ENCODE measurements at regions not wholly inside any gene's neighbourhood (a gene's known extent, or its start where the extent isn't known, plus 50 kb on each side); places are given as distances from the start of the nearest gene placed in this dataset.

GRCh38 chr17:34781571-34782108 is 179.6 kb downstream of the CCT6B start:
- no peaks in the 10 kb centered on the region for H3K36me3 Mint-ChIP-seq (ENCODE audit: low read depth)
- no peak for DNase-seq
- H3K27me3 Mint-ChIP-seq: no peaks in the 10 kb centered on the region
- no peaks in the 10 kb centered on the region for H3K9me3 Mint-ChIP-seq
- no peak overlapping the region for H3K27ac Mint-ChIP-seq
- ChIA-PET CTCF (no interaction called here), POLR2A (no interaction called here)
- no peak overlapping the region for H3K4me3 Mint-ChIP-seq
- no peaks in the 10 kb centered on the region for H3K4me1 Mint-ChIP-seq

- Mint-ChIP-seq H3K4me3 (no peak overlapping the region), H3K36me3 (ENCODE audit: low read depth) (no peaks in the 10 kb centered on the region), H3K4me1 (no peaks in the 10 kb centered on the region), H3K27ac (no peak overlapping the region), H3K9me3 (no peaks in the 10 kb centered on the region), H3K27me3 (no peaks in the 10 kb centered on the region)
- ChIA-PET POLR2A (no interaction called here), CTCF (no interaction called here)
- DNase-seq: no peak
These were observed 180.2 kb downstream of the CCT6B start for GRCh38 chr17:34781071-34781470.

DNA sequence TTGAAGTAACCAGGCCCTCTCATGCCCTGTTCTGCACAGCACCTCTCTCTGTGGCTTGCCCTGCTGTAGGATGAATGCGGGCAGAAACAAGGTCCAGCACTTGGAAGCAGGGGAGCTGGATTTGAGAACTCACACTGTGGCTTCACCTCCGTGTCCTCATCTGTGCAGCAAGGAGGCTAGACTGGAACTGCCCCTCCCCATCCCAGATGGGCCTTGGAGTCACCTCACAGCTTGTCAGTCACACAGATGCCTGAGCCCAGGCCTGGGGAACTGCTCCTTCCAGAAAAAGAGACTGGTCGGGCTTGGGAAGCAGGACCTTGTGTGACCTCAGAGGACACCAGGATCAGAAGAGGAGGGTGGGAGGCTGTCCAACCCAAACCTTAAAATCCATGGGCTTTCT is 180.8 kb downstream of the CCT6B start:
- H3K4me3 Mint-ChIP-seq: no peak overlapping the region
- no peak for DNase-seq
- H3K27me3 Mint-ChIP-seq: no peaks in the 10 kb centered on the region
- H3K9me3 Mint-ChIP-seq: no peaks in the 10 kb centered on the region
- no peaks in the 10 kb centered on the region for H3K36me3 Mint-ChIP-seq (ENCODE audit: low read depth)
- no peaks in the 10 kb centered on the region for H3K4me1 Mint-ChIP-seq
- ChIA-PET CTCF (no interaction called here), POLR2A (no interaction called here)
- H3K27ac Mint-ChIP-seq: no peak overlapping the region

DNA sequence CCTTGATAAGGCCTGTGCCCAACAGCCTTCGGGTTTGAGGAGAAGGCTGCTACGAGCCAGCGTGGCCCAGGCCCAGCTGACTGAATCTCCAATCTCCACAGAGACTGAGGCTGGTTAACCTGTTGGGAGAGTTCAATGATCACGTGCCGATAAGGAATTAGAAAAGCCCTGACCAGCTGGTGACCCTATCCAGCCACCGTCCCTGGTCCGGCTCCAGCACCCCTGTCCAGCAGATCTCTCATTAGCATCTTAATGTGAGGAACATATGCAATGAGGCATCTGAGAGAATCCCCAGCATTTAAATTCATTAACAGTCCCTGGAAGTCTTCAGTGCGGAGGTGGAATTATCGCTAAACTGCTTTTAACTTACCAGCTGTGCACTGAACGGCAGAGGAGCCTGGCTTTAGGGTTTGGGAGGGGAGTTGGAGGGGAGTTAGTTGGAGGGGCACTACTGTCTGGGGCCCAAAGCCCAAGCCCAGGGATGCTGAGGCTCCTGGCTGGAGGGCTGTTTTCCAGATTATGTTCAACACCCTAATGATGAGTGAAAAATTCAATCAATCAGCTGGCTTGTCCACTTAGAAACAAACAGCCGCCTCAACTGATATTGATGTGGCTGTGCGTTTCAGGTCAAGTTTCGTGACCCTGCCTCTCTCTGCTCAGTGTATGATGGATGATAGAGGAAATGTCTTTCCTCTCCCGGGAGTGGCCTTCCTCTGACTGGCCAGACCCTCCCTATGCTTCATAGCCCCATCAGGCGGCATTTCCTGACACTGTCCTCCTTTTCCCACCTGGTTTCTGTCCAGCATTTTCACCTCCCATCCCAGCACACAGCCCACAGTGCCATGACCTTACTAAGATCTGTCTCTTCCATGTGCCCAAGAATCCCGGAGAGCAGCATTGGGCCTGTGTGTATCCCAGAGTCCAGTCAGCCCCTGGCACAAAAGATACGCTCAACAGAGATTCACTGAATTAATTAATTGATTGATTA is 184.5 kb downstream of the CCT6B start:
- Mint-ChIP-seq H3K4me1 (no peaks in the 10 kb centered on the region), H3K4me3 (no peak overlapping the region), H3K36me3 (ENCODE audit: low read depth) (no peaks in the 10 kb centered on the region), H3K9me3 (no peaks in the 10 kb centered on the region), H3K27ac (no peak overlapping the region), H3K27me3 (peaks cover 1% of the 10 kb centered on the region)
- CTCF ChIA-PET: interaction anchor here (0.9 kb wide), 1 partner anchor 10 kb away, joined by 3 read pairs; no protein-coding TSS in a partner anchor
- POLR2A ChIA-PET: no interaction called here
- DNase-seq: no peak

- CTCF ChIA-PET: interaction anchor here (0.6 kb wide), 1 partner anchor 391 kb away, joined by 3 read pairs; no protein-coding TSS in a partner anchor
- no peaks in the 10 kb centered on the region for H3K36me3 Mint-ChIP-seq (ENCODE audit: low read depth)
- no peaks in the 10 kb centered on the region for H3K9me3 Mint-ChIP-seq
- no peaks in the 10 kb centered on the region for H3K4me1 Mint-ChIP-seq
- peaks cover 1% of the 10 kb centered on the region for H3K27me3 Mint-ChIP-seq
- no peak overlapping the region for H3K27ac Mint-ChIP-seq
- no peak overlapping the region for H3K4me3 Mint-ChIP-seq
- DNase-seq: no peak
- POLR2A ChIA-PET: no interaction called here
These were observed 188.2 kb downstream of the CCT6B start for GRCh38 chr17:34773036-34773435.

DNA sequence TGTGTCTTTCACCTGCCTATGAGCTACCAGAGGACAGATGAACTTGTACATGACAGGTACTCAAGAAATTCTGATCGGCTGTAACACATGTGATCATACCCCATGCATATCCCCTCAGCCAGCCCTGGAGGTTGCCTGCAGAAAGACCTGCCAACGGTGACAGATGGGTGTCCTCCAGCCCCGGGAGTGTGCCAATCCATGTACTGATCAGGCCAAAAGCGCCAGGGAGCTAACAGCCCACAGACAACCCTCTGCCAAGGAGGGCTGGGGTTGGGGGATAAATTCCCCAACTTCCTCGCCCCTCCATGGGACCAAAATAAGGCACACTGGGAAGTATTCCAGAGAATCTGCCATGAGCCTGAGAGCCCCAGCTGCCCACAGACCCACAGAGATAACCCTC is 189.4 kb downstream of the CCT6B start:
- ChIA-PET CTCF (no interaction called here), POLR2A (no interaction called here)
- DNase-seq: no peak
- no peaks in the 10 kb centered on the region for H3K4me1 Mint-ChIP-seq
- peaks cover 1% of the 10 kb centered on the region for H3K27me3 Mint-ChIP-seq
- no peak overlapping the region for H3K27ac Mint-ChIP-seq
- no peak overlapping the region for H3K4me3 Mint-ChIP-seq
- H3K9me3 Mint-ChIP-seq: no peaks in the 10 kb centered on the region
- no peaks in the 10 kb centered on the region for H3K36me3 Mint-ChIP-seq (ENCODE audit: low read depth)

- CTCF ChIA-PET: no interaction called here
- H3K9me3 Mint-ChIP-seq: no peaks in the 10 kb centered on the region
- no peaks in the 10 kb centered on the region for H3K4me1 Mint-ChIP-seq
- POLR2A ChIA-PET: no interaction called here
- no peaks in the 10 kb centered on the region for H3K36me3 Mint-ChIP-seq (ENCODE audit: low read depth)
- no peak overlapping the region for H3K4me3 Mint-ChIP-seq
- H3K27ac Mint-ChIP-seq: no peak overlapping the region
- DNase-seq: no peak
- H3K27me3 Mint-ChIP-seq: peaks cover 1% of the 10 kb centered on the region
These were observed 190.7 kb downstream of the CCT6B start for GRCh38 chr17:34770586-34770985.

DNA sequence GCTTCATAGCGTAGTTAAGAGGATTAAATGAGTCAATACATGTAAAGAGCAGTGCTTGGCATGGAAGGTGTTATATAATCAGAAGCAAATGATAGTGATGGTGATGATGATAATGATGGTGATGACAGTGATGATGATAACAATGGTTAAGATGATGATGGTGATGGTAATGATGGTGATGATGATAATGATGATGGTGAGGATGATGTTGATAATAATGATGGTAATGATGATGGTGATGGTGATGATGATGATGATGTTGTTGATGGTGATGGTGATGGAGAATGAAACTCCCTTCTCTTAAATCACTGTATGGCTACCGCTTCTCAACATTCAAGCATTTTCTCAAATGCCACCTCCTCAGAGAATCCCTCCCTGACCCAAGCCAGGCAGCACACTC is 190.5 kb downstream of the TMEM132E start:
- H3K36me3 Mint-ChIP-seq (ENCODE audit: low read depth): no peaks in the 10 kb centered on the region
- H3K27me3 Mint-ChIP-seq: no peaks in the 10 kb centered on the region
- ChIA-PET CTCF (no interaction called here), POLR2A (no interaction called here)
- no peaks in the 10 kb centered on the region for H3K9me3 Mint-ChIP-seq
- no peaks in the 10 kb centered on the region for H3K4me1 Mint-ChIP-seq
- H3K4me3 Mint-ChIP-seq: no peak overlapping the region
- H3K27ac Mint-ChIP-seq: no peak overlapping the region
- DNase-seq: no peak

- Mint-ChIP-seq H3K4me3 (no peak overlapping the region), H3K27ac (no peak overlapping the region), H3K27me3 (no peaks in the 10 kb centered on the region), H3K9me3 (no peaks in the 10 kb centered on the region), H3K36me3 (ENCODE audit: low read depth) (no peaks in the 10 kb centered on the region), H3K4me1 (no peaks in the 10 kb centered on the region)
- POLR2A ChIA-PET: no interaction called here
- no peak for DNase-seq
- CTCF ChIA-PET: no interaction called here
These were observed 189.7 kb downstream of the TMEM132E start for GRCh38 chr17:34769049-34769448.

- CTCF ChIA-PET: interaction anchor here (0.6 kb wide), 1 partner anchor 553 kb away, joined by 4 read pairs; no protein-coding TSS in a partner anchor
These were observed 185.9 kb downstream of the TMEM132E start for GRCh38 chr17:34765291-34765690.

GRCh38 chr17:34764716-34765115 is 185.3 kb downstream of the TMEM132E start:
- Mint-ChIP-seq H3K27ac (no peak overlapping the region), H3K36me3 (ENCODE audit: low read depth) (no peaks in the 10 kb centered on the region), H3K4me1 (no peaks in the 10 kb centered on the region), H3K9me3 (no peaks in the 10 kb centered on the region), H3K27me3 (peaks cover 4% of the 10 kb centered on the region), H3K4me3 (no peak overlapping the region)
- POLR2A ChIA-PET: no interaction called here
- CTCF ChIA-PET: interaction anchor here (0.6 kb wide), 1 partner anchor 554 kb away, joined by 4 read pairs; no protein-coding TSS in a partner anchor
- no peak for DNase-seq

More at GRCh38 chr17:34765291-34765690, 185.9 kb downstream of the TMEM132E start:
- no peak for DNase-seq
- peaks cover 4% of the 10 kb centered on the region for H3K27me3 Mint-ChIP-seq
- POLR2A ChIA-PET: no interaction called here
- H3K4me1 Mint-ChIP-seq: no peaks in the 10 kb centered on the region
- no peak overlapping the region for H3K27ac Mint-ChIP-seq
- no peaks in the 10 kb centered on the region for H3K9me3 Mint-ChIP-seq
- H3K36me3 Mint-ChIP-seq (ENCODE audit: low read depth): no peaks in the 10 kb centered on the region
- H3K4me3 Mint-ChIP-seq: no peak overlapping the region

GRCh38 chr17:34763728-34764665 is 184.6 kb downstream of the TMEM132E start:
- H3K4me1 Mint-ChIP-seq: no peaks in the 10 kb centered on the region
- no peak overlapping the region for H3K4me3 Mint-ChIP-seq
- POLR2A ChIA-PET: no interaction called here
- no peaks in the 10 kb centered on the region for H3K9me3 Mint-ChIP-seq
- no peak overlapping the region for H3K27ac Mint-ChIP-seq
- no peaks in the 10 kb centered on the region for H3K36me3 Mint-ChIP-seq (ENCODE audit: low read depth)
- H3K27me3 Mint-ChIP-seq: peaks cover 4% of the 10 kb centered on the region
- no peak for DNase-seq
- CTCF ChIA-PET: no interaction called here

GRCh38 chr17:34762078-34762477 is 182.7 kb downstream of the TMEM132E start:
- Mint-ChIP-seq H3K27ac (no peak overlapping the region), H3K36me3 (ENCODE audit: low read depth) (no peaks in the 10 kb centered on the region), H3K4me3 (no peak overlapping the region), H3K27me3 (peaks cover 4% of the 10 kb centered on the region), H3K4me1 (no peaks in the 10 kb centered on the region), H3K9me3 (no peaks in the 10 kb centered on the region)
- DNase-seq: no peak
- ChIA-PET POLR2A (no interaction called here), CTCF (no interaction called here)

Data from activated CD4-positive, alpha-beta T cell treated with anti-CD3 and anti-CD28 coated beads, Interleukin-2, amount 10 ng/mL, durations not matched to agents 7 days and 5 days (primary cell).